ENCODE measurements at regions not wholly inside any gene's neighbourhood (a gene's known extent, or its start where the extent isn't known, plus 50 kb on each side); places are given as distances from the start of the nearest gene placed in this dataset.
A peak's percentile ranks its signal among the peaks of the same experiment; 100 is the strongest.
"Not testable (repeated sequence)": the region's sequence is repeated elsewhere in the genome, so short reads cannot be mapped to it uniquely, and the experiment has no call there.

DNA sequence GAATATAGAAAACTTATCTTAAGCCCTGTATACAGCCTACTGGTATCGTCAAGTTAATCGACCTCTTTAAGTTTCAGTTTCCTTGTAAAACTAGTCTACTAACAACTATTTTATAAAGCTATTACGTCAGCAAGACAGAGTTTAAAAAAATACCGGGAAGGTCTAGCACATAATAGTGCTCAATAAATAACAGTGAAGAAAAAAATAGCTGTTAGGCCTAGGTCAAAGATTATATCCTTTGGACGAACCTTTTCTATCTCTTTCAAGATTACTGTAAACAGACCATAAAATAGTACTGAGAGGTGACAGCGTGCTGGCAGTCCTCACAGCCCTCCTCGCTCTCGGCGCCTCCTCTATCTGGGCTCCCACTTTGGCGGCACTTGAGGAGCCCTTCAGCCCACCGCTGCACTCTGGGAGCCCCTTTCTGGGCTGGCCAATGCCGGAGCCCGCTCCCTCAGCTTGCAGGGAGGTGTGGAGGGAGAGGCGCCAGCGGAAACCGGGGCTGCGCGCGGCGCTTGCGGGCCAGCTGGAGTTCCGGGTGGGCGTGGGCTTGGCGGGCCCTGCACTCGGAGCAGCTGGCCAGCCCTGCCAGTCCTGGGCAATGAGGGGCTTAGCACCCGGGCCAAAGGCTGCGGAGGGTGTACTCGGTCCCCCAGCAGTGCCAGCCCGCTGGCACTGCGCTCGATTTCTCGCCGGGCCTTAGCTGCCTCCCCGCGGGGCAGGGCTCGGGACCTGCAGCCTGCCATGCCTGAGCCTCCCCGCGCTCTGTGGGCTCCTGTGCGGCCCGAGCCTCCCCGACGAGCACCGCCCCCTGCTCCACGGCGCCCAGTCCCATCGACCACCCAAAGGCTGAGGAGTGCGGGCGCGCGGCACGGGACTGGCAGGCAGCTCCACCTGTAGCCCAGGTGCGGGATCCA is 119.1 kb upstream of the HSF2 start:
- H4K20me1 ChIP-seq (ENCODE audit: insufficient read depth, low read length); H3K9ac ChIP-seq (ENCODE audit: insufficient read depth, low read depth, low read length); DNase-seq (ENCODE audit: low spot score); H2AFZ ChIP-seq (ENCODE audit: low read length); ATAC-seq; H3K9me3 ChIP-seq (ENCODE audit: low read length); H3K27ac ChIP-seq (ENCODE audit: extremely low read length, insufficient read depth, low read length); H3K4me1 ChIP-seq (ENCODE audit: insufficient read depth, low read length); POLR2A ChIA-PET; H3K4me2 ChIP-seq (ENCODE audit: low read depth, low read length); FAIRE-seq; H3K4me3 ChIP-seq (replicated peaks in 1 of 3; ENCODE audit: insufficient read depth in 1 of 3, low read depth in 2 of 3, low read length in 3 of 3); H3K36me3 ChIP-seq (replicated peaks in 1 of 2; ENCODE audit: control insufficient read depth in 1 of 2, insufficient read depth in 2 of 2, low read length in 2 of 2); BruUV-seq (replicated peaks); in situ Hi-C loops (cut with HindIII; ENCODE audit: extremely low pct_ligation_motif_present, low pct_unique_long_range_greater_than_20kb); CTCF ChIA-PET (ENCODE audit: low intra/inter-chr PET ratio, low total read pairs); H3K79me2 ChIP-seq (ENCODE audit: insufficient read depth, low read length); H3K27me3 ChIP-seq (ENCODE audit: control insufficient read depth in 1 of 2, insufficient read depth in 2 of 2, low read length in 2 of 2); intact Hi-C loops (cut with micrococcal nuclease; ENCODE audit: unreplicated experiment); TF ChIP-seq CREB1 (CRISPR knock-in tag; IDR thresholded peaks at IDR 0.05): not testable (repeated sequence)
- WGBS (ENCODE audit: low lambda C conversion rate) = 60% methylated on average over 23 of the region's 52 CpGs
- peak; percentile 16; the same call in 1 of the 2 replicates for TF ChIP-seq CREB1 (IDR thresholded peaks at IDR 0.05)

DNA sequence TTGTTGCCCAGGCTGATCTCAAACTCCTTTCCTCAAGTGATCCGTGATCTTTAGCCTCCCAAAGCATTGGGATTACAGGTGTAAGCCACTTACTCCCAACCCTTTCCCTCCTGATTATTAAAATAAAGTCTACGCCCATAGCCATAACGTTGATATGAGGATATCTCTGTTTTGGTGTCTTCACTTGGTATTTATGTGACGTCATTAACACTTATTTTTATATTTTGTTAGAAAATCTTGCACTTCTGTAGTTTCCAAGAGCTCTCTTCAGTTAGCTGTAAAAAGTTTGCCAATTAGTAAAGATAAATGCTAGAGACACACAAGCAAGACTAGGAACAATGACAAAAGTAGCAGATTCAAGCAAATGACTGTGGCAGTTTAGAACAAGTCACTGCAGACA is 115.6 kb upstream of the HSF2 start:
- no peaks in the 10 kb centered on the region for H3K27me3 ChIP-seq (ENCODE audit: control insufficient read depth in 1 of 2, insufficient read depth in 2 of 2, low read length in 2 of 2)
- no peaks in the 10 kb centered on the region for H3K9me3 ChIP-seq (ENCODE audit: low read length)
- TF ChIP-seq CREB1 (IDR thresholded peaks at IDR 0.05) (peak; percentile 97), CREB1 (CRISPR knock-in tag; IDR thresholded peaks at IDR 0.05) (no peak), ZNF354B (CRISPR knock-in tag; IDR thresholded peaks at IDR 0.05) (no peak), ZNF549 (CRISPR knock-in tag; IDR thresholded peaks at IDR 0.05) (no peak), PAF1 (CRISPR knock-in tag; IDR thresholded peaks at IDR 0.05) (no peak), ZEB1 (IDR thresholded peaks at IDR 0.05; ENCODE audit: insufficient replicate concordance, low read depth) (no peak), ATF7 (IDR thresholded peaks at IDR 0.05) (peak; percentile 98), ATF7 (CRISPR knock-in tag; IDR thresholded peaks at IDR 0.05) (no peak), ZKSCAN1 (IDR thresholded peaks at IDR 0.05; ENCODE audit: low read length) (no peak), MIER3 (CRISPR knock-in tag; IDR thresholded peaks at IDR 0.05; ENCODE audit: borderline replicate concordance) (no peak)
- no peaks in the 10 kb centered on the region for H3K4me1 ChIP-seq (ENCODE audit: insufficient read depth, low read length)
- H3K9ac ChIP-seq (ENCODE audit: insufficient read depth, low read depth, low read length) = no peak overlapping the region
- WGBS (ENCODE audit: low lambda C conversion rate) = 17% methylated on average over 4 of the region's 4 CpGs
- no peaks in the 10 kb centered on the region for H3K36me3 ChIP-seq (replicated peaks in 1 of 2; ENCODE audit: control insufficient read depth in 1 of 2, insufficient read depth in 2 of 2, low read length in 2 of 2)
- no peak for FAIRE-seq
- no peaks in the 10 kb centered on the region for H3K79me2 ChIP-seq (ENCODE audit: insufficient read depth, low read length)
- ATAC-seq = no peak
- POLR2A ChIA-PET = no interaction called here
- H3K4me3 ChIP-seq (replicated peaks in 1 of 3; ENCODE audit: insufficient read depth in 1 of 3, low read depth in 2 of 3, low read length in 3 of 3) = no peak overlapping the region
- H2AFZ ChIP-seq (ENCODE audit: low read length) = no peak overlapping the region
- CTCF ChIA-PET (ENCODE audit: low intra/inter-chr PET ratio, low total read pairs) = no interaction called here
- in situ Hi-C loops (cut with HindIII; ENCODE audit: extremely low pct_ligation_motif_present, low pct_unique_long_range_greater_than_20kb) = no loop called here
- H3K4me2 ChIP-seq (ENCODE audit: low read depth, low read length) = no peak overlapping the region
- DNase-seq (ENCODE audit: low spot score) = no peak
- no TSS peak for BruUV-seq (replicated peaks)
- H3K27ac ChIP-seq (ENCODE audit: extremely low read length, insufficient read depth, low read length) = no peak overlapping the region
- intact Hi-C loops (cut with micrococcal nuclease; ENCODE audit: unreplicated experiment) = no loop called here
- H4K20me1 ChIP-seq (ENCODE audit: insufficient read depth, low read length) = no peaks in the 10 kb centered on the region
